Epithelial cell of prostate (primary cell): ENCODE measurements at regions not wholly inside any gene's neighbourhood (a gene's known extent, or its start where the extent isn't known, plus 50 kb on each side); places are given as distances from the start of the nearest gene placed in this dataset.

ENCODE experiments used
- DNase-seq: peaks from one replicate; pipeline ENCODE4 v3.0.0-alpha.2; 2011; ENCODE audit warnings: low read depth, low spot score
- H3K27ac ChIP-seq: fragments of 450-650 bp; 2 replicates; pipeline ENCODE4 v1.5.1; 2017; ENCODE audit warnings: mild to moderate bottlenecking

DNA sequence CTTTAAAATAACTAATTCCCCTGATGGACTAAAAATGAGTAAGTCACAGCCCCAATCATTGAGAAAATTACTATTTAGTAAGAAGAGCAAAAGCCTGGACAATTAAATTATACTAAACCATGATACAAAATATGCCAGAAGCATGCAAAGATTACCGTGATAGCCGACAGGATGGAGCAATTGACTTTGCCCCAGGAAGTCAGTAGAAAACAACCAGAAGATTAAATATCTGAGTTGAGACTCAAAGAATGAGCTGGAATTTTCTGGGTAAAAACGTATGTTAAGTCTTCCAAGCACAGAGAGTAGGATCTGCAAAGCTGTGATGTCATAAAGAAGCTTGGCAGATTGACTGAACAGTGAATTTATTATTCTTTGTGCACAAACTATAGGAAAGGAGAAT lies 816.1 kb upstream of the TENM3 start:
- DNase-seq, result no peak
- H3K27ac ChIP-seq, result no peak overlapping the region

DNA sequence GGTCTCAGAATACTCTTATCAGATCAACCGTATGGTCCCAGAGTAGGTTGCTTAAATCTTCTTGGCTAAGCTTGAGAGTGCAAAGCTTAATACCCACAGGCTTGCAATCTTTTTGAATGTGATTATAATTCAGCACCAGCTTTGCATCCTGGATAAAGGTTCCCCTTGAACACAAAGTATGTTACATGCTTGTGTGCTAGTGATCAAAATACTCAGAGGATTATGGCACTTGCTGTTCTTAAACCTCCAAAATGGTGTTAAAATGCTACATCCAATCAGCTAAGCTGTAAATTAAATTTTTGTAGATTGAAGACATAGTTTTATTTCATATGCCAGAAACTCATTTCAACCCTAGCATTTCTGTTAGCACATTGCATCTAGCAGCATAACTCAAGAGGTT lies 812.2 kb upstream of the TENM3 start:
- no peak for DNase-seq
- H3K27ac ChIP-seq, result no peak overlapping the region

DNA sequence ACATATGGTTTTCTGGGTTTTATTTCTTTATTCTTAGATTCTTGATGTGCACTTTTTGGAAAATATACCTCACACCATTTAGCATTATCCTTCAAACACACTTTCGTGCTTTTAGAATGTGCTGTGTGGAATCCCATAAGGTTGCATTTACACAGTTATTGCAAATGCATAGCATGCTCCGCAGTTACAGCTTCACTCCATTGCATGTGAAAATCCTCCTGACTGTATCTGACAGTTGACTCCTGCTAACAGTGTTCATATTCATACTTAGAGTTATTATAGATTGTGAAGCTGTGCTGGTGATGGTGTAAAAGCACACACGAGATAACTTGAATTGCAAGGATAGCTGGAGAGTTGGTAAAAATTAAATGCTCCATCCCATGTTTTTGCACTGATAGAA lies 811.5 kb upstream of the TENM3 start:
- no peak overlapping the region for H3K27ac ChIP-seq
- DNase-seq, result no peak

DNA sequence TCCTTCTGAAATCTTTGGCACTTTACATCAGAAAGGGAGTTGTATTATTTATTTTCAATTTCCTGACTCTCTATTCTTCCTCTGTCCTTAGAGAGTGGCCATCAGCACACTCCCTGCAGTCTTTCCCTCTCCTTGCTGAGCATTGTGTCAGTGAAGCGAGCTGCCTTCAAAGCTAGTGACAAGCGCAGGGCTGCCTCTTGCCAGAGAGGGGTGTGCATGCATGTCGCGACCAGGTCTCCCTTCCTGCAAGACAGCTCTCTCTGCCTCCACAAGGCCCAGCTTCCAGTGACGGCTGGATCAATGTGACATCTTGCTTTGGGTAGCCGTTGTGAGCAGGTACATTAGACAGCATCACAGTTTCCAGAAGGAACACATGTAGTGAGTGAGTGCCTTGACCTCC lies 810.9 kb upstream of the TENM3 start:
- no peak overlapping the region for H3K27ac ChIP-seq
- DNase-seq, result no peak

DNA sequence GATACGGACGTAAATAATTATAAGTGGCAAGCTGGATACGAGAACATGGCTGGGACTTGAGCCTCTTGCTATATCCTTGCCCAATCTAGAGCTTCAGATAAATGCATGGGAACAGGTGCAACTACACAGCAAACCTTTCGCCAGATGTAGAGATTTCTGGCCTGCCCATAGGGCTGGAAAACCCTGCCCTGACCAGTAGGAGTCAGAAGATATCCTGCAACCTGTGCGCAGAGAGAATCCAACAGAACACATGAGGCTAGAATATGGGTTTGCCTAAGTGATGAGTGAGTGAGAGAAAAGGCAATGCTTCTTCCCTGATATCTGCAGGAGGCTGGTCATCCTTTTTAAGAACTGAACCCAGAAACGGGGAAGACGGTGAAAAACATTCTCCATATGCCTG lies 805.3 kb upstream of the TENM3 start:
- no peak overlapping the region for H3K27ac ChIP-seq
- DNase-seq, result no peak

DNA sequence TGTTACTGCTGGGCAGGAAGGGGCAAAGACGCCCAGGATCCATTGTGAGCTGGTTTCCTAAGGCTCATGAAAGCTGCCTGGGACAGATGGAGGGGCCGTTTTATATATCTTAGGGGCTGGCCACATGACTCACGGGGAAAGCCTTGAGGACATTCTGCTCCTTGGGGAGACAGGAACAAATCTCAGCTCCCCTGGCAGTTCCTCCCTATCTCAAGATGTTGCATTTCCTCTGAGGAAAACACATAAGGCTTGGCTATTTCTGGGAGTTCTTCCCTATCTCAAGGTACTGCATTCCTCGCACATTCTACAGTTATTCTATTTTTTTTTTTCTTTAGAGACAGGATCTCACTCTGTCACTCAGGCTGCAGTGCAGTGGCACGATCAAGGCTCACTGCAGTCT lies 804.6 kb upstream of the TENM3 start:
- H3K27ac ChIP-seq, result no peak overlapping the region
- DNase-seq, result no peak

DNA sequence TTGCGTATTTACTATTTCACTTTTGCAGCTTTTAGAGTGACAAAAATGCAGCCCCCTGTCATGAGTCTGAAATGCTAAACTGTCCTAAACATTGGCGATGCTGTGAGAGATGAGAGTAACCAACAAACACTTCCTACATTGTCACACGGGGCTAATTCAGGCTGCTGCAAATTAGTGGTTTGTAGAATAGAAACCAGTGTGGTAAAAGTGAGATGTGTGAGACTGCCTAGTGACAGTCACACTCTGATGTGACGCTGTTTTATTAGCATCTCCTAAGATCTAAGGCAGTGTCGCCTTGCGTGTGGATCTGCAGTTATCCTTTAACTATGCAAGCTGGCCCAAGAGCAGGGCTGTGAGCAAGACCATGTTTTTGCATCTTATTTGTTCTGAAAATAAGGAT lies 800.2 kb upstream of the TENM3 start:
- DNase-seq, result no peak
- H3K27ac ChIP-seq, result no peak overlapping the region

DNA sequence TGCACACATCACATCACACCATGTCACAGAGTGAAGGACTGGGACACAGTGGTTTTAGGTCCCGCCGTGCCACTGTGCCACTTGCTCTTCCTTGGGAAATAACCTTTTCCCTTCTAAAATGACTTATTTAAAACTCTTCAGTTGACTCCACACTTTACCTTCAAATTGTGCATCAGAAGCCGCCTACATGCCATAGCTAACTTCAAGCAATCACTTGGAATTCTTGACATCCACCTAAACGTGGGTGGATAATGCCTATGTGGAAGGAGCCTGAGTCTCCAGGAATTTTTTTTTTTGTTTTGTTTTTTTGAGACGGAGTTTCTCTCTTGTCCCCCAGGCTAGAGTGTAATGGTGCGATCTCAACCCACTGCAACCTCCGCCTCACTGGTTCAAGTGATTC lies 777.4 kb upstream of the TENM3 start:
- no peak overlapping the region for H3K27ac ChIP-seq
- DNase-seq, result no peak

DNA sequence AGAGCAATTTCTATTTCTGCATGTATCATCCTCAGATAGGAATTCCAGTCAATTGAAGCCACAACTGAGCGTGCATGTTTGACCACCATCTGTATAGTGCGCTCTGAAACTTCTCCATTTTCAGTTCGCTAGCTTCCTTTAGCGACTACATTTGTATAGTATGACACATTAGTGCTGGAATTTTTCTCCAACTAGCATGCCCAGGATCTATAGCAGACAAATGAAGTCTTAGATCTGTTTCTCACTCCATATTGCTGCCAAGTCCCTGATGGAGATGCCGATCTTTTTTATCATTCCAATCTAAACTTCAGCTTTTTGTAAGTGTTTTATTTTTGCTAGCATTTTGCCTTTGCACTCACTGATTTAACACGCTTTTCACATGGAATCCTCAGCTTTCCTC lies 774.8 kb upstream of the TENM3 start:
- H3K27ac ChIP-seq, result no peak overlapping the region
- no peak for DNase-seq

DNA sequence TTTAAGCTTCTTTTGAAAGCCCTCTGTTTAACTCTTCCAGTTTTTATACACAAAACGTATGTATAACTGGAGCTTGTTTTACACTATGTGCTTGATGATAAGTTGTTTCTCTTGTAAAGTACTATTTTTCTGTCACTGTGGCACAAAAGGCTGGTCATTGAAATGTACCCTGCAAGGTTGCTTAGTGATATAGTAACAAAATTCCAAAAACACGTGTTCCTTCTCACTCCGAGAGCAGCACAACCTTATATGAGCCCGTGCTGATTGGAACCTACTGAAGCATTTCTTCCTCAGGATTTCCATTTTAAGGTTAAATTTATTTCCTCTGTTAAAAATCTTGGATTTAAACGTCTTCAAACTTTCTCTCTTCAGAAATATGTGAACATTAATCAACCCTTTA lies 772.9 kb upstream of the TENM3 start:
- no peak overlapping the region for H3K27ac ChIP-seq
- DNase-seq, result no peak

DNA sequence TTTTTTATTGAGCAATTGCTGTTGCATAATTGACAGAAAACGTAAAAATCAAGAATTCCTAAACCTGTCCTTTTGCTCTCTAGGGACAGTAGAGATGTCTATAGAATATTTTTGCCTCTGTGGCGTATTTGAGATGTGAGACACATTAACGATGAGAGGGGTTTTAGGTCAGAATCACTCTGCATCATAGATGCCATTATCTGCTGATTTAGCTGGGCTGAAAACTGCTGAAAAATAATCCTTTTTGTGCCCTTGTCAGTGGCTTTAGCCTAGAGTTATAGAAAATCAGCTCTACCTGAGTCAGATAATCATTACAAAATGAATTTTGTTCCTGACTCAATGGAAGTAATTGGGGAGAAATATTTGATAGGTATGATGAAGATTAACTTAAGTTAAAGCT lies 767.8 kb upstream of the TENM3 start:
- H3K27ac ChIP-seq, result no peak overlapping the region
- DNase-seq, result no peak

DNA sequence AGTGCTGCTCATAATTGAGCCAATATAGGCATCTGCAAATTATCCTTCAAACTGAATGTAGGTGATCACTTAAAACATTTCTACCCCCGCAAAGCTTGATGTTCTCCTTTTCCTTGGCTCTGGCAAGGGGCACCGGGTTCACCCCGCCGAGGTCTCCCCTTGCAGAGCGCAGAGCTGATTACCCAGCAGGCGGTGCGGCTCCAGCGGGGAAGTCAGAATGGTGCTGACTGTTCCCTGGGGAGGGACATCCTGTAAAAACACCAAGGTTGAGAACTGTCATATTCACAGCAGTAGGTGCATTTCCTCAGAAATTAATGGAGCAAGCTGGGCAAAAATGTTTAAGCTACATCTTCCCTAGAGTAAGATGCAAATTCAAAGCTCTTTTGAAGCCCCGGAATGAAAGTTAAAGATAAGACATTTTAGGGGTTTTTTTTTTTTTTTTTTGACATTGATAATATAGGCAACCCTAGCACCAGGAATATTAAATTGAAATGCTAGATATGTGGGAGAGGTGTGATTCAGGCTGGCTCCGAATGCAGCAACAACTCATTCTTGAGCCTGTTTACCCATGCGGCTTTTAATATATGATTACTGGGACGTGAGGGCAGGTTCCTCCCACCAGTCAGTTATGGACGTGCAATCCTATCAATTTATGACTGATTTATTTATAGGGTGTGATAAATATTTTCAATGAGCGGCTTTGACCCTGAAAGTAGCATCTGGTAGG lies 767.3 kb upstream of the TENM3 start:
- DNase-seq, result no peak
- H3K27ac ChIP-seq, result no peak overlapping the region

DNA sequence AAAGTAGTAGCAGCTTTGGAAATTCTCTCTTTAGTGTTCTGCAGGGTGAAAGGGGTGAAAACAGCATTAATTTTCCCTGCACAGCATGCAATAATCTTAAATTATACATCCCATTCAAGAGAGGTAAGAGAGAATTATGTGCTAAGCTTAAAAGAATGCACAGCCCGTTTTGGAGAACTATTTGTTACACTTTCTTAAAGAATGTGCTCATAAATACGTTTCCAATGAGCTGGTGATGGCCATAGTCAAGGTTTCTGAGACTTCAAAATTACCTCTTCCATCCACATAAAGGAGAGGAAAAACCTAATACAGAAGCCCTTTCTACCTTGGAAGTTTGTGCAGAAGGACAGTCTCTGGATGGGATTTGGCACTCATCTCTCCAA lies 766.7 kb upstream of the TENM3 start:
- DNase-seq, result no peak
- H3K27ac ChIP-seq, result no peak overlapping the region

DNA sequence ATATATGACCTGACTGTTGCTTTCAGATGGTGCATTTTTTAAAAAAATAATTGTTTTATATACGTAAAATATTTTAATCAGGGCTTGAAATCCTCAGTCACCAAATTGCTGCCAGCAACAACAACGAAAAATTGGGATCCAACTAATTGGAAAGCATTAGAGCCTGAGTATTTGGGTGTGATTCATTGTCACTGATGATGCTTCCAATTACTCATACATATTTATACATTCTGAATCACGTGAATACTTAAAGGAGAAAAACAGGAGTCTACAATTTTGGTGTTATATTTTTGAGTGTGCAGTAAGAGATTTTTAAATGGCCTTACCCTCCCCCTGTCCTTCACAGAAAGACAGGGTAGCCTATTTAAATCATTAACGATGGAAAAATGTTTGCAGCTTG lies 765.6 kb upstream of the TENM3 start:
- H3K27ac ChIP-seq, result no peak overlapping the region

DNA sequence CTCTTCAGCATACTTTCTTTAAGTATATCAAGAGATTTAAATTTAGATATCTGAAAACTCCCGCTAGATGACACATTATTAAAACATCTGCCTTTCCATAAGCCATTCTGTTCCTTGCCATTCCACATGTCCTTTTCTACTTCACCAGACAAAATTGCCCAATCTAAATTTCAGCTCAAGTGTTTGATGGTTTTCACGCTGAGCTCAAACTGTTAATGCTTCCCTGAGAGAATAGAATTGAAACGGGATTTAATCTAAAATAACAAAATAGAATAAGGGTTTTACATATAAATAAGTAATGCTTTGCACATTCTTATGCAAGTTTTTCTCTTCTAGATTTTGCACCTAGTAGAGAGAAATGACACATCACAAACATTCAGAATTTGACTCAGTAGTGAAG lies 764.5 kb upstream of the TENM3 start:
- no peak overlapping the region for H3K27ac ChIP-seq
- no peak for DNase-seq

More for the DNA sequence above, 765.6 kb upstream of the TENM3 start:
- DNase-seq, result no peak

DNA sequence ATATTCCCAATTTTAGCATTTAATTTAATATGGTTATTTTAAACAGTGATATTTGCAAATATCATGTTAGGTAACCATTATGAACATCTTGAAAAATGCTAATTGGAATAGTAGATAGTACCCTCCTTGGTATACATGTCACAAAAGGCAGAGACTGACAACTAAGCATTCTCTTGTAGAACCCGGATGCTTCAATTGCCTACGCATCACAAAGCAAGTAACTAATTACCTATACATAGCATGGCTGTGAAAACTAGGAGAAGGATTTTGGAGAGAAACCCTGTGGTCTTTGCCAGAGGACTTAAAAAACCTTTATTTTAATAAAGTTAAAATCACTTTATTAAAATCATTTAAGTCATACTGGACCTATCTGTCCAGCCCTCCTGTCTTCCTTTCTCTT lies 764.1 kb upstream of the TENM3 start:
- no peak for DNase-seq
- H3K27ac ChIP-seq, result no peak overlapping the region

DNA sequence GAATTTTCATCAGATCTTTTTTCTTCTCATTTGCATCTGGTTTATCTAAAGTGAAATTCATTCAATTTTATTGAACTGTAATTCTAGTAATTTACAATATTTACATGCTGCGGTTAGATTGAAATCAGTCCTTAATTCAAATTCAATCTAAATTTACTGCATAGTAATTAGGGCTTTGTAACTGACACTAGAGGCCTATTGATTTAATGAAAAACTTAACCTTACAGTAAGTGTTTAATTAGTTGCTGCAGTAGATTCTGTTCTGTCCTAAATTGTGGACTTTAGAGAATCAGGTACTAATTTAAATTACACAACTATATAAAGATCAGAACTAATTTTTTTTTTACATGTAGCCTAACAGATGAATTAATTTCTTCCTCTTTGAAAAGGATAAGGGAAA lies 758.8 kb upstream of the TENM3 start:
- DNase-seq, result no peak
- no peak overlapping the region for H3K27ac ChIP-seq

DNA sequence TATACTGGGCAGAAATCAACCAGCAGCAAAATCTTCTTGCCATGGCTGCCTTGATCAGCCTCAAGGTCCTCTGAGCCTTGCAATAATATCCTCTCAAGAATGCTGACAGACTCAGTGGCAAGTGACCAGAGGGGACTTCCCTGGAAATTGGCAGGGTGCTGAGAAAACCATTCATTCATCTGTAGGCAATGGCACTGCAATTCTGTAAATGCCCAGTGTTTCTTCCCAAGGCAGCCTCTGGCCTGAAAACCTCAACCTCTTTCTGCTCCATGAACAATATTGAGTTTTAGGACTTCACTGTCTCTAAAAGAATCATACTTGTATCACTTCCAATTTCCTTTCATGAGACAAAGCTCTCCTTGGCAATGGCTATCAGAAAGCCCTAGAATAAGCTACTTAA lies 754.3 kb upstream of the TENM3 start:
- DNase-seq, result no peak
- H3K27ac ChIP-seq, result no peak overlapping the region

DNA sequence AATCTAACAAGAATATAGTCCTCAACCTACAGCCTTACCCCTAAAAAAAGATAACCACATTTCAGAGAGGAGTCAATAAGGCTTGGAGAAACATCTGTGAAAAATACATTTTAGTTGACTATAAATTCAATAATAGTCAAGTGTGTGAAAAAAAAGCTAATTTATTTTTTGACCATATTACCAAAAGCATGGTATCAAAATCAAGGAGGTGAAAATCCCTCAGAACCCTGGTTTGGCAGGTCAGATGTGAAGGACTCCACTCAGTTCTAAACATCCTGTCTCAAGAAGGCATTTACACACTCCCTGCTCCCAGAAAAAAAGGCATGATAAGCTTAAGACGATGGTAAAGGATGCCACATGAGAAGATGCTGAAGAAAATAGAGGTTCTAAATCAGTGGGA lies 745.1 kb upstream of the TENM3 start:
- DNase-seq, result no peak

DNA sequence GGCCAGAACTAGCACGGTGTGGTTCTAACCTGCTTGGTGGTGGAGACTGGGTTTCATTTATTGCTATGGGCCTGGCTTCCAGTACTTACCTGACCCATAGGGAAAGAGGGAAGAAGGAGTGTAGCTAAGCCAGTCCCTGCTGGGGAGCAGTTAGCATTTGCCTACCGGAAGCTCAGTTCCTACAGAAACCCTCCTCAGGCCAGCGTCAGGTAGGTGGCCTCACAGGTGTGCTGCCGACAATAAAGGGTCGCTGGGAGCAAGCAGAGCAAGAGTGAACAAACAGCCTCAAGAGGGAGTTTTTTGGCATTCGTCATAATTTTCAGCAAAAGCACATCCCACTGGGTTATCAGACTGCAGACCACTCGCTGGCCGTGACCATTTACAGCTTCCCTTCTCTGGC lies 740.6 kb upstream of the TENM3 start:
- DNase-seq, result no peak
- no peak overlapping the region for H3K27ac ChIP-seq

More for the DNA sequence above, 745.1 kb upstream of the TENM3 start:
- H3K27ac ChIP-seq, result no peak overlapping the region

DNA sequence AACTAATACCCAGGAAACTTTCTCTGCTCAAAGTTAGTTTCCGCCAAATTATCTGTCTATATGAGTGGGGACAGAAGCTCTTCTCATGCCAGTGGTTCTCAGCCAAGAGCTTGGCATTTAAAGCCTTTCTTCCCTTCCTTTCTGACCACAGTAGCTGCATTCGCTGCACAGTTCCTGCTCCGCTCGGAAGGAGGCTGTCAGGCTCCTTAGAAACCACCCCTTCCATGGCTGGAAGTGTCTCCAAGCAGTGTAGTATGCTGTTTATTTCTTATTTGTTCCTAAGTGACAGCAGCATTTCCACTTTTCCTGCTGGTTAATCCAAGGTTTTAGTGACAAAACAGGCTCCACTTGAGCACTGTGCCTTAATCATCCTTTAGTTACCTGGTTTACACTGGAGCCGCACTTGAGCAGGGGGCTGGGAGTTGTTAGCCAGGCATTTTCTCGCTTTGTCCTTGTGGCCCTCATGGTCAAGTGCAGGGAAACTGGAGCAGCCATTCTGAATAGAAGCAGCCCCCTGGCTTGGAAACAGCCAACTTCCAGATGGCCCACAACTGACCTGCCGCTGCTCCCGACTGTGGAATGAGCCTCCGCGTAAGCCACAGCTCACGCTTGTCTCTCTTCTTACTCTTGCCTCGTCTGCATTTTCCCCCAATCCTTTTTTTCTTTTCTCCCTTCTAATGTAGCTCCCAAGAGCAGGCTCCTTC lies 739.4 kb upstream of the TENM3 start:
- no peak for DNase-seq
- no peak overlapping the region for H3K27ac ChIP-seq

DNA sequence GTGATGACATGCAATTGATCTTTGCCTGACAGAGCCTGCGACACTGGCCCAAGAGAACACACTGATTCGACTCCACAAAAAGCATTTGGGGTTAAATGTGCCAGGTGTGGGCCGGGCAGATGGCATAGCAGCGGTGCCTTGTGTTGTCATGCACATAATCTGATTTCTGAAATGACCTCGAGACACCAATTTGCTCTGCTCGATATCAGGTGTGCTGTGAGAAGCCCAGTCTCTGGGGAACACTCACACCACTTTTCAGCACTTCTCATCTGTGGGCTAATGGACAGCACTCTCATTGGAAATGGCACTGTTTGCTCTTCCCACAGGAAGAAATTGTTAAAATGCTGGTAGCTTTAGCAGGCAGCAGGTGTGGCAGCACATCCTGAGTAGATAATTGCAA lies 738.3 kb upstream of the TENM3 start:
- no peak for DNase-seq
- no peak overlapping the region for H3K27ac ChIP-seq
